Lung (tissue), 11 donors: ENCODE measurements at regions not wholly inside any gene's neighbourhood (a gene's known extent, or its start where the extent isn't known, plus 50 kb on each side); places are given as distances from the start of the nearest gene placed in this dataset.
A peak's percentile ranks its signal among the peaks of the same experiment; 100 is the strongest.

Experiments used
- ATAC-seq: fragments of 200-7000 bp; cut with Tn5 transposase; one replicate; pipeline ENCODE4 v1.9.1; 2020; ENCODE audit warnings: moderate number of reproducible peaks; ENCODE audit not compliant: insufficient read depth, low FRiP score
- DNase-seq, 3 donors: peaks; one replicate each; pipeline ENCODE4 v3.0.0-alpha.2; 2013 to 2017
- H3K27ac ChIP-seq, 2 donors: one replicate each; pipeline ENCODE4 v1.5.1; 2013; ENCODE audit warnings: mild to moderate bottlenecking in 2 of 2, moderate library complexity in 2 of 2, control low read depth in 1 of 2, inconsistent platforms in 1 of 2, low read depth in 1 of 2, low read length in 1 of 2
- H3K27me3 ChIP-seq, 3 donors: one replicate each; pipeline ENCODE4 v1.5.1; 2013; ENCODE audit warnings: low read length in 2 of 3; ENCODE audit not compliant: control insufficient read depth in 3 of 3, insufficient read depth in 3 of 3
- H3K36me3 ChIP-seq, 4 donors: one replicate each; pipeline ENCODE4 v1.5.1; 2013; ENCODE audit warnings: low read length in 4 of 4, mild to moderate bottlenecking in 1 of 4, moderate library complexity in 1 of 4; ENCODE audit not compliant: control insufficient read depth in 4 of 4, insufficient read depth in 4 of 4
- H3K4me1 ChIP-seq, 5 donors: one replicate each; pipeline ENCODE4 v1.5.1; 2013; ENCODE audit warnings: low read length in 5 of 5, mild to moderate bottlenecking in 2 of 5, moderate library complexity in 1 of 5; ENCODE audit not compliant: control insufficient read depth in 5 of 5, insufficient read depth in 5 of 5
- H3K4me3 ChIP-seq: one replicate; pipeline ENCODE4 v1.5.1; 2013; ENCODE audit warnings: mild to moderate bottlenecking, control low read depth, moderate library complexity
- H3K9ac ChIP-seq, 2 donors: one replicate each; pipeline ENCODE4 v1.5.1; 2013; ENCODE audit warnings: low read length in 2 of 2, control low read depth in 1 of 2; ENCODE audit not compliant: insufficient read depth in 1 of 2
- H3K9me3 ChIP-seq, 4 donors: one replicate each; pipeline ENCODE4 v1.5.1; 2013; ENCODE audit warnings: low read length in 3 of 4, mild to moderate bottlenecking in 1 of 4, moderate library complexity in 1 of 4; ENCODE audit not compliant: control insufficient read depth in 4 of 4, insufficient read depth in 3 of 4
- WGBS, 2 donors: extraction: QIAGEN DNeasy Blood & Tissue Kit; methylation state at CpG; one replicate each; pipeline ENCODE4 v1.1.7; 2013; 5-methylcytosine and 5-hydroxymethylcytosine counted together
- TF ChIP-seq, protein P1 (sequence below): IDR thresholded peaks from 2 replicates; pipeline ENCODE4 v1.5.1; 2012; ENCODE audit warnings: mild to moderate bottlenecking; ENCODE audit errors: control extremely low read depth, extremely low read depth
- donor health status: control.
- donor health status: control.
- donor health status: Bipolar disorder and iron deficiency.
- donor health status: healthy.
- donor health status: DM: yes; HTN: yes; CAD: no.

GRCh38 chr11:116312570-116313391 is 460.0 kb downstream of the BUD13 start:
- WGBS, 2 donors, result 17 to 31% methylated on average over 15 of the region's 15 CpGs
- H3K9ac ChIP-seq, result no peak overlapping the region
- ATAC-seq, result peak; percentile 87

GRCh38 chr11:116311206-116311605 is 461.6 kb downstream of the BUD13 start:
- DNase-seq, result no peak
- Histone ChIP-seq H3K9ac (no peak overlapping the region), H3K4me1 (peaks cover 0 to 25% (median 10%) of the 10 kb centered on the region in 5 donors), H3K4me3 (no peak overlapping the region), H3K27me3 (no peaks in the 10 kb centered on the region), H3K36me3 (no peaks in the 10 kb centered on the region), H3K9me3 (no peaks in the 10 kb centered on the region), H3K27ac (no peak overlapping the region)
- WGBS, 2 donors, result 47 to 67% methylated on average over 3 of the region's 3 CpGs
- TF ChIP-seq, protein P1, sequence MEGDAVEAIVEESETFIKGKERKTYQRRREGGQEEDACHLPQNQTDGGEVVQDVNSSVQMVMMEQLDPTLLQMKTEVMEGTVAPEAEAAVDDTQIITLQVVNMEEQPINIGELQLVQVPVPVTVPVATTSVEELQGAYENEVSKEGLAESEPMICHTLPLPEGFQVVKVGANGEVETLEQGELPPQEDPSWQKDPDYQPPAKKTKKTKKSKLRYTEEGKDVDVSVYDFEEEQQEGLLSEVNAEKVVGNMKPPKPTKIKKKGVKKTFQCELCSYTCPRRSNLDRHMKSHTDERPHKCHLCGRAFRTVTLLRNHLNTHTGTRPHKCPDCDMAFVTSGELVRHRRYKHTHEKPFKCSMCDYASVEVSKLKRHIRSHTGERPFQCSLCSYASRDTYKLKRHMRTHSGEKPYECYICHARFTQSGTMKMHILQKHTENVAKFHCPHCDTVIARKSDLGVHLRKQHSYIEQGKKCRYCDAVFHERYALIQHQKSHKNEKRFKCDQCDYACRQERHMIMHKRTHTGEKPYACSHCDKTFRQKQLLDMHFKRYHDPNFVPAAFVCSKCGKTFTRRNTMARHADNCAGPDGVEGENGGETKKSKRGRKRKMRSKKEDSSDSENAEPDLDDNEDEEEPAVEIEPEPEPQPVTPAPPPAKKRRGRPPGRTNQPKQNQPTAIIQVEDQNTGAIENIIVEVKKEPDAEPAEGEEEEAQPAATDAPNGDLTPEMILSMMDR, result no peak
- ATAC-seq, result no peak

More at GRCh38 chr11:116312570-116313391, 460.0 kb downstream of the BUD13 start:
- peaks cover 0 to 25% (median 10%) of the 10 kb centered on the region in 5 donors for H3K4me1 ChIP-seq
- no peaks in the 10 kb centered on the region for H3K36me3 ChIP-seq
- peak; percentile 92 to 93 (median 93) for DNase-seq
- H3K9me3 ChIP-seq, result no peaks in the 10 kb centered on the region
- no peak overlapping the region for H3K27ac ChIP-seq
- no peak overlapping the region for H3K4me3 ChIP-seq
- no peaks in the 10 kb centered on the region for H3K27me3 ChIP-seq
- TF ChIP-seq, protein P1, result no peak

DNA sequence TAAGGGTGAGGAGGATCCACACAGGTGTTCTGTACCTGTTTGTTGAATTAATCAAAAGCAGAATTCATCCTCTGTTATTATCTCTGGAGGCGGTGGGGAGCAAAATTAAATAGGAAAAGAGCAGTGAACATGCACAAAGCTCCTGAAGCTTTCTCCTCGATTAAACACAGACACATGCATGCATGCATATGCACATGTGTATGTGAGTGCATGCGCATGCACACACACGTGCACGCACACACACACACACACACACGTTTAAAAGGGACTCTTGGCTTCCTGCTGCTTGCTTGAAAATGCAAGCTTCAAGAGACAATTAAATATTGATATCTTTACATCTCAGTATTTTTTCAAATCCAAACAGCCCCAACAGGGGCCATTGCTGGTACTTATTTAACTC is 462.1 kb downstream of the BUD13 start:
- Histone ChIP-seq H3K4me1 (peaks cover 0 to 25% (median 10%) of the 10 kb centered on the region in 5 donors), H3K36me3 (no peaks in the 10 kb centered on the region), H3K9me3 (no peaks in the 10 kb centered on the region), H3K27me3 (no peaks in the 10 kb centered on the region), H3K9ac (no peak overlapping the region), H3K27ac (no peak overlapping the region), H3K4me3 (no peak overlapping the region)
- no peak for DNase-seq
- TF ChIP-seq, protein P1, result no peak
- ATAC-seq, result no peak
- WGBS, 2 donors, result 80 to 83% methylated on average over 6 of the region's 6 CpGs
